Right cardiac atrium (tissue), 5 donors: ENCODE measurements at regions not wholly inside any gene's neighbourhood (a gene's known extent, or its start where the extent isn't known, plus 50 kb on each side); places are given as distances from the start of the nearest gene placed in this dataset.
"Not testable (repeated sequence)": the region's sequence is repeated elsewhere in the genome, so short reads cannot be mapped to it uniquely, and the experiment has no call there.

Source experiments
- ATAC-seq, 2 donors: fragments of 200-7000 bp; cut with Tn5 transposase; one replicate each; pipeline versions ENCODE4 v1.8.0 to v1.9.1; 2020; ENCODE audit warnings: moderate library complexity in 2 of 2, mild to moderate bottlenecking in 1 of 2
- DNase-seq, 3 donors: peaks; one replicate each; pipeline ENCODE4 v3.0.0-alpha.2; 2020
- H3K27ac ChIP-seq: one replicate; pipeline ENCODE4 v1.5.1; 2013; ENCODE audit warnings: mild to moderate bottlenecking, low read length, control low read depth, moderate library complexity
- H3K27me3 ChIP-seq: one replicate; pipeline ENCODE4 v1.6.1; 2013; ENCODE audit not compliant: control insufficient read depth, insufficient read depth
- H3K4me1 ChIP-seq: one replicate; pipeline ENCODE4 v1.6.1; 2013; ENCODE audit warnings: low read length; ENCODE audit not compliant: control insufficient read depth, insufficient read depth
- H3K4me3 ChIP-seq: one replicate; pipeline ENCODE4 v1.5.1; 2013; ENCODE audit warnings: low read length, control low read depth
- H3K9me3 ChIP-seq: one replicate; pipeline ENCODE4 v1.6.1; 2013; ENCODE audit warnings: low read length; ENCODE audit not compliant: control insufficient read depth
- WGBS: extraction: QIAGEN DNeasy Blood & Tissue Kit; methylation state at CpG from one replicate; pipeline ENCODE4 v1.1.7; 2013; 5-methylcytosine and 5-hydroxymethylcytosine counted together
- intact Hi-C, 4 donors: fragments of 100-400 bp; cut with DNase I; formaldehyde crosslinking; loops; one replicate each; pipeline versions ENCODE4 v1.11.0 to v1.14.0; 2022 to 2023
- donor health status: healthy with polysubstance abuse.
- donor health status: DM: no; HTN: yes; CAD: no.
- donor health status: DM: no; HTN: no; CAD: no.
- donor health status: DM: no; HTN: yes; CAD: no; lungs with severe emphysema.
- donor health status: DM: yes; HTN: yes; CAD: no.

- Histone ChIP-seq H3K4me3 (no peak overlapping the region), H3K27me3 (no peaks in the 10 kb centered on the region), H3K9me3 (no peaks in the 10 kb centered on the region), H3K4me1 (no peaks in the 10 kb centered on the region), H3K27ac (no peak overlapping the region)
- no peak for DNase-seq
- intact Hi-C loops = no loop called here
- no peak for ATAC-seq
- 8% methylated on average over 1 of the region's 1 CpG for WGBS
These were observed 630.3 kb upstream of the KLHL4 start for GRCh38 chrX:86887341-86887740.

DNA sequence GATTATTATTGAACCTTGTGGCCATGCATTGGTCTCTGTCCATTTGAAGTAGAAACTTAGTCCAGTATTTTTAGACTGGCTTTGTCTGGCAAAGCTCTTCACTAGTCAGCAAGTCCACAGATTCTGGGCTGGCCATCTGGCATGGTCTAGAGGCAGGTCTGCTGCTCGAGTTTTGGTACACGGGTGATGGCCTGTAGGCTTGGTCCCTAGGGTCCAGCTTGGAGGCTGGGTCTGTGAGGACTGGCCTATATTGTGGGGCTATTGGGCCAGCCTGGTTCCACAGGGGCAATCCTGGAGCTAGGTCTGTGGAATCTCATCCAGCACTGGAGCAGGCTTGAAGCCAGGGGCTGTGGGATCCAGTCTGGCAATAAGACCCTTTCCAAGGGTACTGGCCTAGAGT, 607.6 kb upstream of the KLHL4 start:
- Histone ChIP-seq H3K4me3 (no peak overlapping the region), H3K4me1 (no peaks in the 10 kb centered on the region), H3K27me3 (no peaks in the 10 kb centered on the region), H3K9me3 (no peaks in the 10 kb centered on the region), H3K27ac (no peak overlapping the region)
- DNase-seq = no peak
- 69% methylated on average over 2 of the region's 2 CpGs for WGBS
- no peak for ATAC-seq
- intact Hi-C loops = no loop called here

DNA sequence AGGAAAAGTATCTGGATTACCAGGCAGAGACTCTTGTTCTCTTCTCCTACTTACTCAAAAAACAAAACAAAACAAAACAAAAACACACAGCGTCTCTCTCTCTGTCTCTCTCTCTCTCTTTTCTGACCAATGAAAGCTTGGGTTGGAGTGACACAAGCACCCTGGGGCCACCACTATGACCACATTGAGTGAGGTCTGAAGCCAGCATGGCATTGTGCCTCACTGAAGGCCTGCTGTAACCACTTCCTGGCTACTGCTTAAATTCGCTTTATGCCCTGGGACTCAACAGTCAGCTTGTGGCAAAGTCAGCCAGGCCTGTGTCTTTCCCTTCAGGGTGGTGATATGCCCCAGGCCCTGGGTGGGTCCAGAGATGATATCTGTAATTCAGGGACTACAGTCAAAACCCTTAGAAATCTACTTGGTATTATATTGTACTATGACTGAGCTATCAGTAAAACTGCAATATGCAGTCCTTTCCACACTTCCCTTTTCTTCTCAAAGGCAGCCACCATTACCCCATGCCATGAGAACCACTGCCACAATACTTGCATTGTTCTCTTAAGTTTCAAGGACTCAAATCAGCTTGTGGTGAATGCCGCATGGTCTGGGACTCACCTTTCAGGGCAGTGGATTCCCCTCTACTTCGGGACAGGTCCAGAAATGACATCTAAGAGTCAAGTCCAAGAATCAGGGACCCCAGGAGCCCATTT, 606.8 kb upstream of the KLHL4 start:
- no peak overlapping the region for H3K27ac ChIP-seq
- no peaks in the 10 kb centered on the region for H3K27me3 ChIP-seq
- ATAC-seq (no peak), DNase-seq (no peak)
- no peak overlapping the region for H3K4me3 ChIP-seq
- whole genome bisulfite sequencing = 79% methylated on average over 4 of the region's 4 CpGs
- no peaks in the 10 kb centered on the region for H3K9me3 ChIP-seq
- intact Hi-C loops = no loop called here
- no peaks in the 10 kb centered on the region for H3K4me1 ChIP-seq

GRCh38 chrX:86914569-86914968, 603.0 kb upstream of the KLHL4 start:
- H3K27ac ChIP-seq = no peak overlapping the region
- no peaks in the 10 kb centered on the region for H3K27me3 ChIP-seq
- WGBS = 76% methylated on average over 1 of the region's 1 CpG
- H3K4me3 ChIP-seq = no peak overlapping the region
- DNase-seq (no peak), ATAC-seq (no peak)
- H3K9me3 ChIP-seq = no peaks in the 10 kb centered on the region
- intact Hi-C loops = no loop called here
- no peaks in the 10 kb centered on the region for H3K4me1 ChIP-seq

DNA sequence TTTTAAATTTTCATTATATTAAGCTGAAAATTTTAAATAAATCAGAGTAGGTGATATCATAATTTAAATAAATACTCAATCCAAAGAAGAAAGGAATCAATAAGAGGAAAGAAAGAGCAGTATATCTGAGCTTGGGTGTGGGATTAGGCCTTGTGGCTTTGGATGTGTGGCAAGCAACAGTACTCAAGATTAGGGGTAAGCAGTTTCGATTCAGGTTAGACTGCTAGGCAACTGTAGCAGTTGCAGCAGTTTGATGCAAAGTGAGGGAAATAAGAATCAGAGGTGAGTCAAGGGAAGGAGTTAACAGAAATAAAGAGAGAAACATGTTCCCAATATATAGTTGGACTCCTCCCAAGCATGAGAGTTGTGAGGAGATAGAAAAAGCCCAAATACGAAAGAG, 599.6 kb upstream of the KLHL4 start:
- WGBS = 71% methylated on average over 2 of the region's 2 CpGs

GRCh38 chrX:86930419-86930818, 587.2 kb upstream of the KLHL4 start:
- Histone ChIP-seq H3K27me3 (no peaks in the 10 kb centered on the region), H3K4me1 (no peaks in the 10 kb centered on the region), H3K9me3 (no peaks in the 10 kb centered on the region), H3K27ac (no peak overlapping the region), H3K4me3 (no peak overlapping the region)
- 53% methylated on average over 1 of the region's 1 CpG for WGBS
- DNase-seq (no peak), ATAC-seq (no peak)
- intact Hi-C loops = no loop called here

More for the DNA sequence above, 599.6 kb upstream of the KLHL4 start:
- ATAC-seq = no peak
- no peak for DNase-seq
- H3K4me1 ChIP-seq = no peaks in the 10 kb centered on the region
- intact Hi-C loops = no loop called here
- no peaks in the 10 kb centered on the region for H3K9me3 ChIP-seq
- H3K4me3 ChIP-seq = no peak overlapping the region
- H3K27me3 ChIP-seq = no peaks in the 10 kb centered on the region
- H3K27ac ChIP-seq = no peak overlapping the region

- intact Hi-C loops = no loop called here
- ATAC-seq = no peak
- H3K27ac ChIP-seq = no peak overlapping the region
- H3K9me3 ChIP-seq = no peaks in the 10 kb centered on the region
- no peaks in the 10 kb centered on the region for H3K27me3 ChIP-seq
- no peaks in the 10 kb centered on the region for H3K4me1 ChIP-seq
- no peak overlapping the region for H3K4me3 ChIP-seq
- DNase-seq = no peak
- WGBS = 88% methylated on average over 5 of the region's 5 CpGs
These were observed 581.6 kb upstream of the KLHL4 start for GRCh38 chrX:86935988-86936387.

GRCh38 chrX:86946569-86946968, 571.0 kb upstream of the KLHL4 start:
- H3K4me1 ChIP-seq = no peaks in the 10 kb centered on the region
- 3% methylated on average over 1 of the region's 1 CpG for WGBS
- H3K9me3 ChIP-seq = no peaks in the 10 kb centered on the region
- H3K4me3 ChIP-seq = no peak overlapping the region
- ATAC-seq (no peak), DNase-seq (no peak)
- intact Hi-C loops = no loop called here
- H3K27me3 ChIP-seq = no peaks in the 10 kb centered on the region
- no peak overlapping the region for H3K27ac ChIP-seq

DNA sequence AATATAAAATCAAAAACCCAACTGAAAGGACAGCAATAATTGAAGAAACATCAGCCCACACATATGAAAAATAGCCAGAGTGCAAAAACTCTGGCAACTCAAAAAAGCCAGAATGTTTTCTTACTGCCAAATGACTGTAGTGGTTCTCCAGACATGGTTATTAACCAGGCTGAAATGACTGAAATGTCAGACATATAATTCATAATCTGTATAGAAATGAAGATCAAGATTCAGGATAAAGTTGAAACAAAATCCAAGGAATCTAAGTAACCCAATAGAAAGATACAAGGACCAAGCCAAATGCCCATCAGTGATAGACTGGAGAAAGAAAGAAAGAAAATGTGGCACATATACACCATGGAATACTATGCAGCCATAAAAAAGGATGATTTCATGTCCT, 553.3 kb upstream of the KLHL4 start:
- no peaks in the 10 kb centered on the region for H3K4me1 ChIP-seq
- H3K4me3 ChIP-seq = no peak overlapping the region
- H3K27ac ChIP-seq = no peak overlapping the region
- H3K9me3 ChIP-seq = no peaks in the 10 kb centered on the region
- H3K27me3 ChIP-seq = no peaks in the 10 kb centered on the region
- ATAC-seq = no peak
- DNase-seq = no peak
- intact Hi-C loops = no loop called here

- no peaks in the 10 kb centered on the region for H3K27me3 ChIP-seq
- ATAC-seq (no peak), DNase-seq (no peak)
- H3K4me3 ChIP-seq = no peak overlapping the region
- H3K27ac ChIP-seq = no peak overlapping the region
- WGBS = 74% methylated on average over 2 of the region's 2 CpGs
- no peaks in the 10 kb centered on the region for H3K4me1 ChIP-seq
- no peaks in the 10 kb centered on the region for H3K9me3 ChIP-seq
- intact Hi-C loops = no loop called here
These were observed 536.2 kb upstream of the KLHL4 start for GRCh38 chrX:86981326-86981879.

- H3K4me3 ChIP-seq, intact Hi-C loops, H3K27me3 ChIP-seq, DNase-seq, H3K4me1 ChIP-seq, H3K9me3 ChIP-seq, H3K27ac ChIP-seq, ATAC-seq: not testable (repeated sequence)
- WGBS = 74% methylated on average over 4 of the region's 4 CpGs
These were observed 530.3 kb upstream of the KLHL4 start for GRCh38 chrX:86987351-86987750.

- Histone ChIP-seq H3K27me3 (no peaks in the 10 kb centered on the region), H3K27ac (no peak overlapping the region)
- intact Hi-C loops = no loop called here
These were observed 514.6 kb upstream of the KLHL4 start for GRCh38 chrX:87003031-87003430.

More at GRCh38 chrX:87003031-87003430, 514.6 kb upstream of the KLHL4 start:
- ATAC-seq = no peak
- no peaks in the 10 kb centered on the region for H3K4me1 ChIP-seq
- H3K9me3 ChIP-seq = no peaks in the 10 kb centered on the region
- H3K4me3 ChIP-seq = no peak overlapping the region
- DNase-seq = no peak
